Osteocyte (in vitro differentiated cells): ENCODE measurements at regions not wholly inside any gene's neighbourhood (a gene's known extent, or its start where the extent isn't known, plus 50 kb on each side); places are given as distances from the start of the nearest gene placed in this dataset.
"Not testable (repeated sequence)": the region's sequence is repeated elsewhere in the genome, so short reads cannot be mapped to it uniquely, and the experiment has no call there.

Source experiments
- DNase-seq: peaks from one replicate; pipeline ENCODE4 v3.0.0; 2021; ENCODE audit warnings: mixed read lengths; ENCODE audit not compliant: unreplicated experiment; ENCODE audit errors: extremely low spot score
- H3K27ac Mint-ChIP-seq: one replicate; pipeline ENCODE4 v1.8.0; 2021; ENCODE audit warnings: mild to moderate bottlenecking, mixed read lengths; ENCODE audit not compliant: unreplicated experiment
- H3K27me3 Mint-ChIP-seq: one replicate; pipeline ENCODE4 v1.8.0; 2021; ENCODE audit warnings: mixed read lengths; ENCODE audit not compliant: unreplicated experiment
- H3K36me3 Mint-ChIP-seq: one replicate; pipeline ENCODE4 v1.8.0; 2021; ENCODE audit warnings: mixed read lengths; ENCODE audit not compliant: unreplicated experiment
- H3K4me1 Mint-ChIP-seq: one replicate; pipeline ENCODE4 v1.8.0; 2021; ENCODE audit warnings: mixed read lengths; ENCODE audit not compliant: unreplicated experiment
- H3K4me3 Mint-ChIP-seq: one replicate; pipeline ENCODE4 v1.8.0; 2021; ENCODE audit warnings: mild to moderate bottlenecking, moderate library complexity, mixed read lengths; ENCODE audit not compliant: unreplicated experiment
- H3K9me3 Mint-ChIP-seq: one replicate; pipeline ENCODE4 v1.8.0; 2021; ENCODE audit warnings: mixed read lengths; ENCODE audit not compliant: unreplicated experiment

DNA sequence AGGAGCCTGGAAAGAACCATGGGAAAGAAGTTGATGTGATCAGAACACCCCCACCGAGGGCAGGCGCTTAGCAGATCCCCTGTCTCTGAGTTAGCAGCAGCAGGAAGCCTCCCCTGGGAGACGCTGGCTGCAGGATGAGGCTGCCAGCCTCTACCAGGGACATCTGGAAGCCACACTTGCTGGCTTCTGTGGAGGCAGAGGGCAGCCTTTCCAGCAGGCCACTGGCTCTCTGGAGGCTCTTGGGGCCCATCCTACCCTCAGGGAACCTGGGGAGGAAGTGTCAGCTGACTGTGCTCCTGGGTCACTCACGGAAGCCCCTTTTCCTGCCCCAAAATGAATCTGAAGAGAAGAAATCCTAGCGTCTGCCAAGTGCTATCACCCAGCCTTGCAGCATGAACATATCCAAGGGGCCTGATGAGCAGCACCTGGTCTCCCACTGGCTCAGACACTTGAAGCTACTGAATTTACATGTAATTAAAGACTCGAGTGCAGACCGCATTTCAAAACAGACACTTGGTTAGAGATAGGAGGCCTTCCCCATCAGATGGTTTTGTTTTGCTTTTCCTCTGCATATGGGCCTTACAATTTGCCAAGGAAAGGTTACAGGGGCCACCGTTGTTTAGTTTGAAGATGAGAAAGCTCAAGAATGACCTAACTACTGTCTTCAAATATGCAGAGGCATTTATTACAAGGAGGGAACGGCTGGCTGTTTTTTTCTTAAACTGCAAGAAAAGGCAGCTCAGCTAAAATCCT is 142.1 kb downstream of the BCL2L11 start:
- DNase-seq, result peak; percentile 48
- not testable (repeated sequence) for H3K4me3 Mint-ChIP-seq, H3K9me3 Mint-ChIP-seq, H3K27ac Mint-ChIP-seq, H3K27me3 Mint-ChIP-seq, H3K36me3 Mint-ChIP-seq, H3K4me1 Mint-ChIP-seq

GRCh38 chr2:111263380-111264017 is 142.8 kb downstream of the BCL2L11 start:
- not testable (repeated sequence) for H3K9me3 Mint-ChIP-seq, H3K4me3 Mint-ChIP-seq, H3K4me1 Mint-ChIP-seq, DNase-seq, H3K36me3 Mint-ChIP-seq, H3K27me3 Mint-ChIP-seq, H3K27ac Mint-ChIP-seq

DNA sequence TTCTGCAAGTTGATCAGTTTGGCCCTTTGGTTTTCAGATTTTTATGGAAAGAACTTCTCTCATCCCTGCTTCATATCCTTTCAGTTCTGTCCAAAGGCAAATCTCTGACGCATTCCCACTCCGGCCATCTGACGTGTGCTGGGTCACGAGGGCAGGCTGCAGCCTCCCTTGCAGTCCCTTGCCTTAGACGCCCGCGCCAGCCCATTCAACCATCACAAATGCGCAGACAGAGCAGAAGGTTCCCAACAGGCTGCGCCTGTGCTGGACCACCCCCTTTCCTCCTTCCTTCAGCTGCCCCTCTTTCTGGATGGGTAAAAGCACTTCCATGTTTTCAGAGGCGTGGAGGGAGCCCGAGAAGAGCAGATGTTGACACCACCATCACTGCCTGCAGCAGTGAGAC is 144.2 kb downstream of the BCL2L11 start:
- not testable (repeated sequence) for H3K4me3 Mint-ChIP-seq, H3K27ac Mint-ChIP-seq, H3K4me1 Mint-ChIP-seq, H3K9me3 Mint-ChIP-seq, H3K36me3 Mint-ChIP-seq, H3K27me3 Mint-ChIP-seq
- DNase-seq, result peak; percentile 75

GRCh38 chr2:111266556-111266955 is 145.8 kb downstream of the BCL2L11 start:
- DNase-seq, result peak; percentile 59
- not testable (repeated sequence) for H3K4me1 Mint-ChIP-seq, H3K4me3 Mint-ChIP-seq, H3K27ac Mint-ChIP-seq, H3K27me3 Mint-ChIP-seq, H3K36me3 Mint-ChIP-seq, H3K9me3 Mint-ChIP-seq

GRCh38 chr2:111267038-111267437 is 146.3 kb downstream of the BCL2L11 start:
- H3K4me1 Mint-ChIP-seq, H3K9me3 Mint-ChIP-seq, H3K4me3 Mint-ChIP-seq, H3K27ac Mint-ChIP-seq, H3K36me3 Mint-ChIP-seq, H3K27me3 Mint-ChIP-seq: not testable (repeated sequence)
- DNase-seq, result peak; percentile 57

GRCh38 chr2:111269761-111270323 is 149.1 kb downstream of the BCL2L11 start:
- not testable (repeated sequence) for H3K4me1 Mint-ChIP-seq, H3K36me3 Mint-ChIP-seq, H3K27me3 Mint-ChIP-seq, H3K27ac Mint-ChIP-seq, DNase-seq, H3K4me3 Mint-ChIP-seq, H3K9me3 Mint-ChIP-seq

GRCh38 chr2:111270569-111270968 is 149.9 kb downstream of the BCL2L11 start:
- not testable (repeated sequence) for H3K36me3 Mint-ChIP-seq, H3K4me3 Mint-ChIP-seq

GRCh38 chr2:111271647-111272304 is 151.1 kb downstream of the BCL2L11 start:
- H3K9me3 Mint-ChIP-seq, H3K36me3 Mint-ChIP-seq, DNase-seq, H3K27ac Mint-ChIP-seq, H3K27me3 Mint-ChIP-seq, H3K4me1 Mint-ChIP-seq, H3K4me3 Mint-ChIP-seq: not testable (repeated sequence)

More at GRCh38 chr2:111270569-111270968, 149.9 kb downstream of the BCL2L11 start:
- H3K27me3 Mint-ChIP-seq, H3K27ac Mint-ChIP-seq, H3K4me1 Mint-ChIP-seq, H3K9me3 Mint-ChIP-seq, DNase-seq: not testable (repeated sequence)

DNA sequence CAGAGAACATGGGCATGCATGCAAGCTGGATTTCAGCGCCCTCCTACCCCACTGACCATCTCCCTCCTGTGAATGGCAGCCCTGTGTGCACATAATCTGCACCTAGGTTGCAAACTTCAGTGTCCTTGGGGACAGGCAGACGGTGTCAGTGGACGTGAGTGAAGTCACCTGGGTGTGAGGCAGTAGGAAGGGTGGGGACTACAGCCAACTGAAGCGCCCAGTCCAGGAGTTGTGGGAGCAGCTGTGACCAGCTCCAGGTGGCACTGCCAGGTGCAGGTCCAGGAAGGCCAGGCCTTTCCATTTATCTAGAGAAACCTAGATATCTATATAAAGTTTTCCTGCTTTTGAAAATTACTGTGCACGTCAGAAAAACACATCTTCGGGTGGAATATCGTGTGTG is 152.3 kb downstream of the BCL2L11 start:
- H3K4me1 Mint-ChIP-seq, H3K27ac Mint-ChIP-seq, H3K36me3 Mint-ChIP-seq, H3K27me3 Mint-ChIP-seq, DNase-seq, H3K9me3 Mint-ChIP-seq, H3K4me3 Mint-ChIP-seq: not testable (repeated sequence)

DNA sequence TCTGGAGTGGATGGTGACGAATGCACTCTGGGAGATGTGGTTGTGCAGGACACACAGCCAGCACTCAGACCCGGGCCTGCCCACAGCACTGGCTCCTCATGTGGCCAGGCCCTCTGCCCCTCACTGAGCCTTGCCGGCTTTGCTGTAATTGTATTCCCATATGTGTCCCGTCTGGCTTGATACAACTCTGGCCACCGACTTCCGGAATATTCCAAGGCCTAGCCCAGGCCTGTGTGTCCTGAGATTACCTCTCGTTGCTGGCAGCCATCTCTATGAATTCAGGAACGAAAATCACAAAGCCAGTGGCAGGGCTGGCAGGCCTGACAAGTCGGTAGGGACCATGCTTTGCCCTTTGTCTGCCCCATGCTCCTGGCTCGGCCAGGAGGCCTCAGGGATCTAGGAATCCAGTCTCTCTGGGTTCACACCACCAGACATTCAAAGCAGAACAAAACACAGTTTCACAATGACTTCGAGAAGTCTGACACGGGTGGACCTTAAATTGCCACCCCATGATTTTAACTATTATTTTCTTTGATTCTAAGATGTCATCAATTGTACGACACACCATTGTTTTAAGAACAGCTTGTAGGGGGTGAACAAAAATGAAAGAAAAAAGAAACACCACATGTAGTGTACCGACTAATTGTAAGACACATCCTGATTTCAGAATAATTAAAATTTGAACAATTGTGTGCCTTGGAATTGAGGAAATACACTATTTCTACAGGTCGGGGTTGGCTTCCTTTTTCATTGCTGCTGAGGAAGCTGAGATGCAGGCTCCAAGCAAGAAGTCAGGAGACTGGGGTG is 154.5 kb downstream of the BCL2L11 start:
- peak; percentile 49 for DNase-seq
- not testable (repeated sequence) for H3K4me3 Mint-ChIP-seq, H3K27ac Mint-ChIP-seq, H3K4me1 Mint-ChIP-seq, H3K36me3 Mint-ChIP-seq, H3K9me3 Mint-ChIP-seq, H3K27me3 Mint-ChIP-seq

GRCh38 chr2:111275854-111276171 is 155.1 kb downstream of the BCL2L11 start:
- not testable (repeated sequence) for H3K27ac Mint-ChIP-seq, H3K36me3 Mint-ChIP-seq, H3K27me3 Mint-ChIP-seq, H3K4me3 Mint-ChIP-seq, H3K4me1 Mint-ChIP-seq, H3K9me3 Mint-ChIP-seq
- DNase-seq, result peak; percentile 15
